ENCODE measurements at regions not wholly inside any gene's neighbourhood (a gene's known extent, or its start where the extent isn't known, plus 50 kb on each side); places are given as distances from the start of the nearest gene placed in this dataset.

DNA sequence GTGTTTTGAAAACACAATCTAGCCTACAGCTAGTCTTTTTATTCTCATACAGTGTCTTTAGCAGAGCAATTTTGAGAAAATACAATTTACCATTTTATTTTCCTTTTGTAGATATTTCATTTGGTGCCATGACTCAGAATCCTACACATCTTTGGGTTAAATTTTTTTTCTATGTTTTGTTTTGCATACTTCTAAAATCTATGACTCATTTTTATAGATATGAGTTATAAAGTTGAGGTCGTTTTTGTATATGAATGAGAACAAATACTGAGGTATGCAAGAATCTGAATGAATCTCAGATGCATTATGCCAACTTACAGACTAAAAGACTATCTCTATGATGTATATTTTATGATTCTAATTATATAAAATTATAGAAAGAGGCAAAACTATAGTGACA is 206.5 kb upstream of the ANXA10 start:
- TF ChIP-seq, protein P1, sequence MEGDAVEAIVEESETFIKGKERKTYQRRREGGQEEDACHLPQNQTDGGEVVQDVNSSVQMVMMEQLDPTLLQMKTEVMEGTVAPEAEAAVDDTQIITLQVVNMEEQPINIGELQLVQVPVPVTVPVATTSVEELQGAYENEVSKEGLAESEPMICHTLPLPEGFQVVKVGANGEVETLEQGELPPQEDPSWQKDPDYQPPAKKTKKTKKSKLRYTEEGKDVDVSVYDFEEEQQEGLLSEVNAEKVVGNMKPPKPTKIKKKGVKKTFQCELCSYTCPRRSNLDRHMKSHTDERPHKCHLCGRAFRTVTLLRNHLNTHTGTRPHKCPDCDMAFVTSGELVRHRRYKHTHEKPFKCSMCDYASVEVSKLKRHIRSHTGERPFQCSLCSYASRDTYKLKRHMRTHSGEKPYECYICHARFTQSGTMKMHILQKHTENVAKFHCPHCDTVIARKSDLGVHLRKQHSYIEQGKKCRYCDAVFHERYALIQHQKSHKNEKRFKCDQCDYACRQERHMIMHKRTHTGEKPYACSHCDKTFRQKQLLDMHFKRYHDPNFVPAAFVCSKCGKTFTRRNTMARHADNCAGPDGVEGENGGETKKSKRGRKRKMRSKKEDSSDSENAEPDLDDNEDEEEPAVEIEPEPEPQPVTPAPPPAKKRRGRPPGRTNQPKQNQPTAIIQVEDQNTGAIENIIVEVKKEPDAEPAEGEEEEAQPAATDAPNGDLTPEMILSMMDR (IDR thresholded peaks at IDR 0.05): no peak
- no peak for TF ChIP-seq SIN3A (IDR thresholded peaks at IDR 0.05; ENCODE audit: borderline replicate concordance, insufficient read depth, low read depth, low read length)

All from Panc1 (cell line).